ENCODE measurements at regions not wholly inside any gene's neighbourhood (a gene's known extent, or its start where the extent isn't known, plus 50 kb on each side); places are given as distances from the start of the nearest gene placed in this dataset.

- H3K9ac ChIP-seq (ENCODE audit: low read length) = no peak overlapping the region
- no peak overlapping the region for H3K27ac ChIP-seq (ENCODE audit: low read depth, low read length)
- Mint-ChIP-seq H3K27me3 (ENCODE audit: low read depth, unreplicated experiment) (no peaks in the 10 kb centered on the region), H3K4me1 (ENCODE audit: low read depth, unreplicated experiment) (no peaks in the 10 kb centered on the region), H3K27ac (ENCODE audit: unreplicated experiment) (no peak overlapping the region), H3K36me3 (ENCODE audit: low read depth, unreplicated experiment) (no peaks in the 10 kb centered on the region), H3K9me3 (ENCODE audit: unreplicated experiment) (no peaks in the 10 kb centered on the region), H3K4me3 (ENCODE audit: unreplicated experiment) (no peak overlapping the region)
- FAIRE-seq = no peak
- no peak overlapping the region for H3K4me3 ChIP-seq (ENCODE audit: insufficient read depth, low read depth, low read length)
- H4K20me1 ChIP-seq (ENCODE audit: insufficient read depth, low read length) = no peaks in the 10 kb centered on the region
- H3K4me1 ChIP-seq (ENCODE audit: insufficient read depth, low read length) = no peaks in the 10 kb centered on the region
- H2AFZ ChIP-seq (ENCODE audit: low read depth, low read length) = no peak overlapping the region
- H3K4me2 ChIP-seq (ENCODE audit: low read length) = no peak overlapping the region
- TF ChIP-seq EZH2 (IDR thresholded peaks at IDR 0.05; ENCODE audit: insufficient read depth, low read length) = no peak
- no peak for TF ChIP-seq CTCF (IDR thresholded peaks at IDR 0.05; ENCODE audit: insufficient read depth, low read depth, low read length)
- no peaks in the 10 kb centered on the region for H3K79me2 ChIP-seq (ENCODE audit: insufficient read depth, low read length)
- H3K27me3 ChIP-seq (ENCODE audit: insufficient read depth, low read length) = no peaks in the 10 kb centered on the region
- no peak for DNase-seq (ENCODE audit: low read depth)
- no peaks in the 10 kb centered on the region for H3K36me3 ChIP-seq (ENCODE audit: insufficient read depth, low read length)
- H3K9me3 ChIP-seq (ENCODE audit: insufficient read depth, low read depth, low read length) = no peaks in the 10 kb centered on the region
Measured at GRCh38 chr2:154924531-154924930, 226.0 kb downstream of the KCNJ3 start.

- FAIRE-seq = no peak
- H3K27ac Mint-ChIP-seq (ENCODE audit: unreplicated experiment) = no peak overlapping the region
Measured at GRCh38 chr2:154914561-154914960, 216.1 kb downstream of the KCNJ3 start.

More at GRCh38 chr2:154914561-154914960, 216.1 kb downstream of the KCNJ3 start:
- no peak overlapping the region for H3K4me3 Mint-ChIP-seq (ENCODE audit: unreplicated experiment)
- DNase-seq (ENCODE audit: low read depth) = no peak
- Histone ChIP-seq H3K36me3 (ENCODE audit: insufficient read depth, low read length) (no peaks in the 10 kb centered on the region), H3K27me3 (ENCODE audit: insufficient read depth, low read length) (no peaks in the 10 kb centered on the region), H3K9me3 (ENCODE audit: insufficient read depth, low read depth, low read length) (no peaks in the 10 kb centered on the region), H3K27ac (ENCODE audit: low read depth, low read length) (no peak overlapping the region), H4K20me1 (ENCODE audit: insufficient read depth, low read length) (no peaks in the 10 kb centered on the region), H3K4me1 (ENCODE audit: insufficient read depth, low read length) (no peaks in the 10 kb centered on the region), H3K4me3 (ENCODE audit: insufficient read depth, low read depth, low read length) (no peak overlapping the region), H2AFZ (ENCODE audit: low read depth, low read length) (no peak overlapping the region), H3K79me2 (ENCODE audit: insufficient read depth, low read length) (no peaks in the 10 kb centered on the region), H3K9ac (ENCODE audit: low read length) (no peak overlapping the region), H3K4me2 (ENCODE audit: low read length) (no peak overlapping the region)
- no peaks in the 10 kb centered on the region for H3K9me3 Mint-ChIP-seq (ENCODE audit: unreplicated experiment)
- H3K4me1 Mint-ChIP-seq (ENCODE audit: low read depth, unreplicated experiment) = no peaks in the 10 kb centered on the region
- H3K27me3 Mint-ChIP-seq (ENCODE audit: low read depth, unreplicated experiment) = no peaks in the 10 kb centered on the region
- TF ChIP-seq EZH2 (IDR thresholded peaks at IDR 0.05; ENCODE audit: insufficient read depth, low read length) (no peak), CTCF (IDR thresholded peaks at IDR 0.05; ENCODE audit: insufficient read depth, low read depth, low read length) (no peak)
- H3K36me3 Mint-ChIP-seq (ENCODE audit: low read depth, unreplicated experiment) = no peaks in the 10 kb centered on the region

All from astrocyte (in vitro differentiated cells and primary cell).